COLO829 (cell line): ENCODE measurements at regions not wholly inside any gene's neighbourhood (a gene's known extent, or its start where the extent isn't known, plus 50 kb on each side); places are given as distances from the start of the nearest gene placed in this dataset.

ENCODE experiments used
- DNase-seq: peaks from one replicate; pipeline ENCODE4 v3.0.0; 2012; ENCODE audit warnings: low spot score

DNA sequence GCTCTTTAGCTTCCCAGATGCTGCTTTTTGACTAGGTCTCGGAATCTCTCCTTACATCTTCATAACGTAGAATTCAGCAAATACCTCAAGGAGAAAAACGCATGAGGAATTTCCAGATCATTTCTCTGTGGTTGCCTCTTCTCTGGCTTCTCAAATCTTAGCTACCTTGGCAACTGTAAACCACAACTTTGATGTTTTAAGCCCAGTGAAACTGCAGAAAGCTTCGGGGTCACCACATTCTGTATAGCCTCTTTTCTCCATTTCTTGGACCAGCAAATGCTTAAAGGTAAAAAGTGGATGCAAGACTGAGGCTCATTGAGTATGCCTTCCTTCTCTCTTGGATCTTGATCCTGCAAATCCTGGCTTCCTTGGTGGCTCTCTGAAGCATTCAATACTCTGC is 125.5 kb upstream of the FBXL4 start:
- DNase-seq, result no peak

GRCh38 chr6:99066044-99066443 is 118.3 kb upstream of the FBXL4 start:
- DNase-seq, result no peak

DNA sequence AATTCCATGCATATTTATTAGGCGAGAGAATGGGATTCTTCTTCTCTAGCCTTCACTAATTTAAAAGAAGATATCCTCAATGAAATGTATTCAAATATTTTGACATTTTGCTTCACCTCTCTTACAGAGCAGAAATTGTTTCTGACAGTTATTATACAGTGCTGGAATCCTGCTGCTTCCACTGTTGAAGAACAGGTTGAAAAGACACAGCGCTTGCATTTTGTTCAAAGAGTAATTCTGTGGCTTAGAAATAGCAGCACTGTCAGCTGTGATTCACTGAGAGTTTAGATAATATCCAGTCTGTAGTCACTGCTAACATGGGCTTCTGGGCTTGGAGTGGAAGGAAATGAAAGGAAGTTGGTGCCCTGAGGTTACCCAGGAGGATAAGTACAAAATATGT is 117.1 kb upstream of the FBXL4 start:
- DNase-seq, result peak; percentile 8

- DNase-seq, result no peak
Measured at GRCh38 chr6:99036672-99037071, 88.9 kb upstream of the FBXL4 start.

DNA sequence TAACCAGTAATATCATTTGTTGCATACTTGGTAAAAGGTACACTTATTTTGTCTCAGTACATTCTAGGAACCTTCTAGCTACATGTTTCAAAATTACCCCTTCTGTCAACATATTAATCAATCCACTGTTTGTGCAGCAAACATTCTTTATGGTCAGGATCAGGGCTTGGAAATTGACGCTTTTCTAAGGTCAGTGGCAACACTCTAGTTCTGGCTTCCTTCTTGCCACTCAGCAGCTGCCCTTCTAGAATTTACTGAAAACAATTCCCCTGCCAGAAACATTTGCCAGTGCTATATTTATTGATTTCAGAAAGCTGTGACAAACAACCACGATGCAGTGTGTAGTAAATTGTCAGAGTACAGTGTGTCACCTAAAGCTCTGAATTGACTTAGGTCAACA is 84.7 kb upstream of the FBXL4 start:
- DNase-seq, result no peak

DNA sequence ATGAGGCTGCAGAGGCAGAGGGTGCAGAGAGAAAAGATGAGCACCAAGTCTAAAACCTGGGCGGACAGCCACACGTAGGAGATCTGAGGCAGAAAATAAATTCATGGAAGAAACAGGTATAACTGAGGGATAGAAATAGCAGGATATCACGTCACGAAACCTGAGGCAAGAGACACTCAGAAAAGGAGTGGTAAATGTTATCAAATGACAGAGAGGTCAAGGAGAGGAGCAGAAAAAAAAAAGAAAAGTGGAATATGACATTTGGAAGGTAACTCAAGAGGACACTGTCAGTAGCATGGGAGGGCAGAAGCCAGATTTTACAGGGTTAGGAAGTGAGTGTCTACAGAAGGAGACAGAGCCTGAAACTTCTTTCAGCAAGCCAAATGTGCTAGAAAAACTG is 84.2 kb upstream of the FBXL4 start:
- DNase-seq, result no peak

DNA sequence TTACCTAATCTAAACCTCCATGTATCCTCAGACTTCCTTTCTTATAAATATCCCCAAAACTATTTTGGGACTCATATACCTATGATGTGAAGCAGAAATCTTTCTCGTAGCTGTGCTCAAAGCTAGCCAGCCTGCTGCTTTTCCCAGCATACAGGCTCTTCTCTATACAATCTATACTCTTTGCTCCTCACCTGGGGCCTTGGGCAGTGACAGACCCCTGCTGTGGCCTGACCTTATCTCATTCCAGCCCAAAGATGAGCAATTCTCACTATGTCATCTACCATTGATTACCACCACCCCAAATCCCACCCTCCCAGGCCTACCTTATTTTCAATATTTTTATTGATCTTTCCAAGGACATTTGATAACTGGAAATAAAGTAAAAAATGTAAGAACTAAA is 83.2 kb upstream of the FBXL4 start:
- no peak for DNase-seq

- no peak for DNase-seq
Measured at GRCh38 chr6:99026135-99026534, 78.4 kb upstream of the FBXL4 start.

DNA sequence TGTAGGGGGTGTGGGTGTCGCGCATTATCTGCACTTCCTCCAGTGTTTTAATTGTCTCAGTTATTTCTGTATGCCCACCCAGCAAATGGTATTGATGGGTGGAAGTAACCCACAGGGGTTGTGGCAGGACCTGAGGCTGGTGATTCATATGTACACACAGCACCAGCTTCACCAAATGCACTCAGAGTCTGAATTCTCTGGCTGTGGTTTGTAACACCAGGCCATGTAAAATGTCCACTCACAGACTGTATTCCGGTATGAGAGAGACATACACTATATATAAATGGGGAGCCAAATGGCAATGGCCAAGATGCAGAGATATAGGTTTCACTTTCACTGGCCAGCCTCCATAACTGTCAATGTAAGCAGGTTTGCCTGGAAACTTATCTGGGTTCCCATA is 76.3 kb upstream of the FBXL4 start:
- DNase-seq, result no peak

GRCh38 chr6:99022039-99022609 is 74.4 kb upstream of the FBXL4 start:
- no peak for DNase-seq

- DNase-seq, result no peak
Measured at GRCh38 chr6:99019381-99019780, 71.6 kb upstream of the FBXL4 start.

- DNase-seq, result no peak
Measured at GRCh38 chr6:99017150-99017549, 69.4 kb upstream of the FBXL4 start.

DNA sequence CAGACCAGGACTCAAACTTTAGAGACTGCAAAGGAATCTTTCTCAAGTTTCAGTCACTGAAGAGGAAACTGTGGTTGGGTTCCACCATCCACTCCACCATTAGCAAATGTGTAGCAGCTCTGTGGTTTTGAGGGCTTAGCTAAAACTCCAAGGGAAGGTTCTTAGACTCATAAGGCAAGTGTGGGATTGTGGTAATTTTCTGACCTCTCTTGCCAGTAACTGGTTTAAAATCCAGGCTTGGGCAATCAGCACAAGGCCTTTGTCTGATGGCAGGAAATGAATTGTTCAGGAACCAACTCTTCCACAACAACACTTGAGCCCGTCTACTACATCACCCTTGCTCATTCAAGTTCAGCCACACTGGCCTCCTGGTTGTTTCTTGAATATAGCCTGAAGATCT is 68.6 kb upstream of the FBXL4 start:
- no peak for DNase-seq

GRCh38 chr6:99014061-99014460 is 66.3 kb upstream of the FBXL4 start:
- DNase-seq, result no peak

- no peak for DNase-seq
Measured at GRCh38 chr6:99013661-99014060, 65.9 kb upstream of the FBXL4 start.

DNA sequence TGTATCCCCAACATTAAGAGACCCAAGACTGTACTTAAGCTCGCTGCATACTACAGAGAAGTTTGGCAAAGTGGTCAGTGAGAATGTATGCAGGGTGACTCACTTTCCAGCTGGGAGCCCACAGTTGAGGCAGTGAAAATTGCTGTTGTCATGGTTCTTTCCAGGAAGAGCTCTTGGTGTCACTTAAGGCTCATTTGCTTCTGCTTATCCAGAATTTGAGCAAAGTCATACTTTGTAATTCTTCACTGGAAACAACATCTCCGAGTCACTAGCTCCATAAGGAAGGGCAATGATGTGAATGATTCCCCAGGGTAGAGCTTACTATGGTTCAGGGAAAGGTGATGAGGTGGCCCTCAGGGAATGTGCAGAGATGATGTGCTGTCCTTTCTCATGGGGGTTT is 65.4 kb upstream of the FBXL4 start:
- no peak for DNase-seq

DNA sequence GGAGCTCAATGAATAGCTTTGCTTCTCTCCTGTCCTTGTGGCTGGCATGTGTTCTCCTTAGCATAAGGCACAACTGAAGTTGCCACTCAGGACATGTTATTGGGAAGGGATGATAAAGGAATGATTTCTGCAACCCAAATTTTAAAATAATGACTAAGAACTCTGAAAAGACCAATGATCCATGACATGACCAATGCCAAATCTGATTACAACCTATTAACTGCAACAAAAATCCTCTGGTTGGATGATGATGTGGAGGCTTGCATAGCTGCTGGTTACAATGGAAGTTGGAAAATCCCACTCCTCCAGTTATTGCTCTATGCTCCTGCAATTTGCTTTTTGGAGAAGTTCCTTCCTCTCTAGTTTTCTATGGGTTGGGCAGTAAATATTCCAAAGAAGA is 63.4 kb upstream of the FBXL4 start:
- no peak for DNase-seq

- peak; percentile 21 for DNase-seq
Measured at GRCh38 chr6:99002831-99003230, 55.1 kb upstream of the FBXL4 start.

DNA sequence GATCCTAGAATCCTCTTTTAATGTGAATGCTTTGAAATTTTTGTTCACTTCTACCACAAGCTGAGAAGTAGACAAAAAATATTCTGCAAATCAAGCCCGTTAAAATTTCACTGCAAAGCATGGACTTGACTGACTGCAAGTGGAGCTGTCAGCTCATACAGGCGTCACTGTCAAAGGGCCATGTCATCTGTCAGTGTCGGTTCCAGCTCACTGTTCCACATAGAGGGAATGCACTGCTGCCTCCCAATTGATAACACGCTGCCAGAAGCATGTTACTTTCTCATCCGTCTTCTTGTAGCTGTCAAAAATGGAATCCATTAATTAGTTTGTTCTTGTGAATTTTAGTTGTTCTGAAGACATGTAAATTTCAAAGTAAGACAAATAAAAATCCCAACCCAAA is 50.4 kb upstream of the FBXL4 start:
- no peak for DNase-seq
